AG04449 (cell line): ENCODE measurements at regions not wholly inside any gene's neighbourhood (a gene's known extent, or its start where the extent isn't known, plus 50 kb on each side); places are given as distances from the start of the nearest gene placed in this dataset.

ENCODE experiments used
- CTCF ChIA-PET: fragments of 350-600 bp; formaldehyde crosslinking; extraction: SDS; loops from one replicate; lab custom pipeline; 2021; ENCODE audit warnings: antibody characterized with exemption; lab: Yijun Ruan, JAX
- POLR2A ChIA-PET: fragments of 400-600, 350-600 bp; formaldehyde crosslinking; extraction: SDS; loops from one replicate; lab custom pipeline; 2020; ENCODE audit warnings: antibody characterized with exemption, inconsistent platforms; lab: Yijun Ruan, JAX
- DNase-seq: peaks from one replicate; pipeline ENCODE4 v3.0.0-alpha.2; 2010; ENCODE audit warnings: low read depth, low spot score
- H3K4me3 ChIP-seq: 2 replicates; pipeline ENCODE4 v1.5.1; 2011; ENCODE audit warnings: low read depth, mild to moderate bottlenecking, control low read depth, low read length
- CTCF ChIP-seq: IDR thresholded peaks from one replicate; pipeline ENCODE4 v1.5.1; 2011; ENCODE audit warnings: mild to moderate bottlenecking, moderate library complexity, low read length, control low read depth, inconsistent platforms; ENCODE audit not compliant: insufficient read depth; ENCODE audit errors: missing control alignments

GRCh38 chr5:12111261-12111660 is 207.0 kb upstream of the CTNND2 start:
- no peak for DNase-seq
- TF ChIP-seq CTCF: no peak
- H3K4me3 ChIP-seq: no peak overlapping the region
- ChIA-PET POLR2A (no interaction called here), CTCF (no interaction called here)

GRCh38 chr5:12110629-12111028 is 206.4 kb upstream of the CTNND2 start:
- no peak for TF ChIP-seq CTCF
- H3K4me3 ChIP-seq: no peak overlapping the region
- no peak for DNase-seq
- CTCF ChIA-PET: no interaction called here
- POLR2A ChIA-PET: no interaction called here

GRCh38 chr5:12109075-12109688 is 204.9 kb upstream of the CTNND2 start:
- CTCF ChIA-PET: no interaction called here
- POLR2A ChIA-PET: no interaction called here
- DNase-seq: no peak
- no peak overlapping the region for H3K4me3 ChIP-seq
- no peak for TF ChIP-seq CTCF

GRCh38 chr5:12102151-12102550 is 197.9 kb upstream of the CTNND2 start:
- POLR2A ChIA-PET: no interaction called here
- no peak for DNase-seq
- no peak overlapping the region for H3K4me3 ChIP-seq
- CTCF ChIA-PET: no interaction called here
- no peak for TF ChIP-seq CTCF

GRCh38 chr5:12100542-12100941 is 196.3 kb upstream of the CTNND2 start:
- ChIA-PET POLR2A (no interaction called here), CTCF (no interaction called here)
- no peak for TF ChIP-seq CTCF
- no peak overlapping the region for H3K4me3 ChIP-seq
- no peak for DNase-seq

- H3K4me3 ChIP-seq: no peak overlapping the region
- no peak for DNase-seq
- TF ChIP-seq CTCF: no peak
- ChIA-PET POLR2A (no interaction called here), CTCF (no interaction called here)
Measured at GRCh38 chr5:12099296-12099695, 195.1 kb upstream of the CTNND2 start.
